SK-N-SH (cell line): ENCODE measurements at regions not wholly inside any gene's neighbourhood (a gene's known extent, or its start where the extent isn't known, plus 50 kb on each side); places are given as distances from the start of the nearest gene placed in this dataset.

Source experiments
- CTCF ChIP-seq: fragments of 200-600 bp; sonication (generic); IDR thresholded peaks from 2 replicates; pipeline ENCODE4 v1.6.1; 2017; ENCODE audit warnings: antibody characterized with exemption, mild to moderate bottlenecking, moderate library complexity
- FOSL2 ChIP-seq: IDR thresholded peaks from 2 replicates; pipeline ENCODE4 v1.4.0; 2012; ENCODE audit warnings: low read depth, mild to moderate bottlenecking, moderate library complexity, borderline replicate concordance
- MAX ChIP-seq: IDR thresholded peaks from 2 replicates; pipeline ENCODE4 v1.4.0; 2012; ENCODE audit warnings: low read depth
- NFIC ChIP-seq: IDR thresholded peaks from 2 replicates; pipeline ENCODE4 v1.4.0; 2012; ENCODE audit warnings: borderline replicate concordance

- TF ChIP-seq MAX (no peak), NFIC (no peak), FOSL2 (no peak), CTCF (no peak)
Measured at GRCh38 chr17:79365836-79366770, 244.7 kb downstream of the RBFOX3 start.
